H1 (cell line): ENCODE measurements at regions not wholly inside any gene's neighbourhood (a gene's known extent, or its start where the extent isn't known, plus 50 kb on each side); places are given as distances from the start of the nearest gene placed in this dataset.

Experiments used
- ATF2 ChIP-seq: IDR thresholded peaks from 2 replicates; pipeline ENCODE4 v1.6.1; 2012; ENCODE audit warnings: low read length, inconsistent platforms
- KDM5A ChIP-seq: fragments of 200-600 bp; IDR thresholded peaks from 2 replicates; pipeline ENCODE4 v1.7.1; 2012; ENCODE audit warnings: mild to moderate bottlenecking, low read length, inconsistent platforms, mixed read lengths
- MAX ChIP-seq: IDR thresholded peaks from 2 replicates; pipeline ENCODE4 v1.6.1; 2012; ENCODE audit warnings: inconsistent platforms
- PHF8 ChIP-seq: fragments of 200-600 bp; sonication (generic); conservative IDR thresholded peaks from 2 replicates; pipeline ENCODE4 v1.7.1; 2012; ENCODE audit warnings: low read depth, mild to moderate bottlenecking, inconsistent platforms, low read length, moderate library complexity
- RNF2 ChIP-seq: fragments of 200-900, 300-1000 bp; sonication (generic); IDR thresholded peaks from 2 replicates; pipeline ENCODE4 v1.7.1; 2016; ENCODE audit warnings: borderline replicate concordance, low read depth, mild to moderate bottlenecking, antibody characterized with exemption, low read length; ENCODE audit not compliant: poor library complexity, severe bottlenecking; ENCODE audit errors: missing control alignments
- SAP30 ChIP-seq: fragments of 300-600 bp; sonication (generic); IDR thresholded peaks from 2 replicates; pipeline ENCODE4 v1.7.1; 2012; ENCODE audit warnings: low read length, moderate library complexity, mild to moderate bottlenecking, inconsistent platforms; ENCODE audit not compliant: insufficient read depth, insufficient replicate concordance
- SP1 ChIP-seq: IDR thresholded peaks from 2 replicates; pipeline ENCODE4 v1.6.1; 2011; ENCODE audit warnings: low read depth, low read length
- SP4 ChIP-seq: IDR thresholded peaks from 2 replicates; pipeline ENCODE4 v1.6.1; 2012; ENCODE audit warnings: low read length, inconsistent platforms
- TAF7 ChIP-seq: optimal IDR thresholded peaks from 2 replicates; pipeline ENCODE3; 2011; ENCODE audit warnings: low read depth, mild to moderate bottlenecking, inconsistent platforms, low read length, moderate library complexity, borderline replicate concordance
- TF ChIP-seq, protein P1 (sequence below): fragments of 300-600 bp; sonication (generic); IDR thresholded peaks from 2 replicates; pipeline ENCODE4 v1.7.1; 2012; ENCODE audit warnings: low read length, moderate library complexity, mild to moderate bottlenecking, inconsistent platforms; ENCODE audit not compliant: insufficient replicate concordance

DNA sequence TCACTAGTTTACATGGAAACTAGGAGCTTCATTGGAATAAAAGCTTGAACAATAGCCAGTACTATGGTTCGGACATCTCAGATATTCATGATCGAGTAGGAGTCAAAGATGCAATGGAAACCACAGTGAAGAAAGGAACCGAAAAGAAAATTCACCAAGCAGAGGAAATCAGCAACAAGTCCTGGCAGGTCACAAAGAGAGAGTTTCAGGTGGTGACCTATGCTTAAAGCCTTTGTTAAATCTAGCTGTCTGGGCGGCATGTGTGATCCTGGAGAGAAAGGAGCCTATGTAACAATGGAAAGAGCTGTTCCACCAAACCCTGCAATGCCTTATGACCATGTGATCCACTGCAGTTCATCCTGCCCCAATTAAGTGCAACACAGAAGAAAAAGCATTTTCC lies 68.9 kb upstream of the POU2AF2 start (continued):
- TF ChIP-seq, protein P1, sequence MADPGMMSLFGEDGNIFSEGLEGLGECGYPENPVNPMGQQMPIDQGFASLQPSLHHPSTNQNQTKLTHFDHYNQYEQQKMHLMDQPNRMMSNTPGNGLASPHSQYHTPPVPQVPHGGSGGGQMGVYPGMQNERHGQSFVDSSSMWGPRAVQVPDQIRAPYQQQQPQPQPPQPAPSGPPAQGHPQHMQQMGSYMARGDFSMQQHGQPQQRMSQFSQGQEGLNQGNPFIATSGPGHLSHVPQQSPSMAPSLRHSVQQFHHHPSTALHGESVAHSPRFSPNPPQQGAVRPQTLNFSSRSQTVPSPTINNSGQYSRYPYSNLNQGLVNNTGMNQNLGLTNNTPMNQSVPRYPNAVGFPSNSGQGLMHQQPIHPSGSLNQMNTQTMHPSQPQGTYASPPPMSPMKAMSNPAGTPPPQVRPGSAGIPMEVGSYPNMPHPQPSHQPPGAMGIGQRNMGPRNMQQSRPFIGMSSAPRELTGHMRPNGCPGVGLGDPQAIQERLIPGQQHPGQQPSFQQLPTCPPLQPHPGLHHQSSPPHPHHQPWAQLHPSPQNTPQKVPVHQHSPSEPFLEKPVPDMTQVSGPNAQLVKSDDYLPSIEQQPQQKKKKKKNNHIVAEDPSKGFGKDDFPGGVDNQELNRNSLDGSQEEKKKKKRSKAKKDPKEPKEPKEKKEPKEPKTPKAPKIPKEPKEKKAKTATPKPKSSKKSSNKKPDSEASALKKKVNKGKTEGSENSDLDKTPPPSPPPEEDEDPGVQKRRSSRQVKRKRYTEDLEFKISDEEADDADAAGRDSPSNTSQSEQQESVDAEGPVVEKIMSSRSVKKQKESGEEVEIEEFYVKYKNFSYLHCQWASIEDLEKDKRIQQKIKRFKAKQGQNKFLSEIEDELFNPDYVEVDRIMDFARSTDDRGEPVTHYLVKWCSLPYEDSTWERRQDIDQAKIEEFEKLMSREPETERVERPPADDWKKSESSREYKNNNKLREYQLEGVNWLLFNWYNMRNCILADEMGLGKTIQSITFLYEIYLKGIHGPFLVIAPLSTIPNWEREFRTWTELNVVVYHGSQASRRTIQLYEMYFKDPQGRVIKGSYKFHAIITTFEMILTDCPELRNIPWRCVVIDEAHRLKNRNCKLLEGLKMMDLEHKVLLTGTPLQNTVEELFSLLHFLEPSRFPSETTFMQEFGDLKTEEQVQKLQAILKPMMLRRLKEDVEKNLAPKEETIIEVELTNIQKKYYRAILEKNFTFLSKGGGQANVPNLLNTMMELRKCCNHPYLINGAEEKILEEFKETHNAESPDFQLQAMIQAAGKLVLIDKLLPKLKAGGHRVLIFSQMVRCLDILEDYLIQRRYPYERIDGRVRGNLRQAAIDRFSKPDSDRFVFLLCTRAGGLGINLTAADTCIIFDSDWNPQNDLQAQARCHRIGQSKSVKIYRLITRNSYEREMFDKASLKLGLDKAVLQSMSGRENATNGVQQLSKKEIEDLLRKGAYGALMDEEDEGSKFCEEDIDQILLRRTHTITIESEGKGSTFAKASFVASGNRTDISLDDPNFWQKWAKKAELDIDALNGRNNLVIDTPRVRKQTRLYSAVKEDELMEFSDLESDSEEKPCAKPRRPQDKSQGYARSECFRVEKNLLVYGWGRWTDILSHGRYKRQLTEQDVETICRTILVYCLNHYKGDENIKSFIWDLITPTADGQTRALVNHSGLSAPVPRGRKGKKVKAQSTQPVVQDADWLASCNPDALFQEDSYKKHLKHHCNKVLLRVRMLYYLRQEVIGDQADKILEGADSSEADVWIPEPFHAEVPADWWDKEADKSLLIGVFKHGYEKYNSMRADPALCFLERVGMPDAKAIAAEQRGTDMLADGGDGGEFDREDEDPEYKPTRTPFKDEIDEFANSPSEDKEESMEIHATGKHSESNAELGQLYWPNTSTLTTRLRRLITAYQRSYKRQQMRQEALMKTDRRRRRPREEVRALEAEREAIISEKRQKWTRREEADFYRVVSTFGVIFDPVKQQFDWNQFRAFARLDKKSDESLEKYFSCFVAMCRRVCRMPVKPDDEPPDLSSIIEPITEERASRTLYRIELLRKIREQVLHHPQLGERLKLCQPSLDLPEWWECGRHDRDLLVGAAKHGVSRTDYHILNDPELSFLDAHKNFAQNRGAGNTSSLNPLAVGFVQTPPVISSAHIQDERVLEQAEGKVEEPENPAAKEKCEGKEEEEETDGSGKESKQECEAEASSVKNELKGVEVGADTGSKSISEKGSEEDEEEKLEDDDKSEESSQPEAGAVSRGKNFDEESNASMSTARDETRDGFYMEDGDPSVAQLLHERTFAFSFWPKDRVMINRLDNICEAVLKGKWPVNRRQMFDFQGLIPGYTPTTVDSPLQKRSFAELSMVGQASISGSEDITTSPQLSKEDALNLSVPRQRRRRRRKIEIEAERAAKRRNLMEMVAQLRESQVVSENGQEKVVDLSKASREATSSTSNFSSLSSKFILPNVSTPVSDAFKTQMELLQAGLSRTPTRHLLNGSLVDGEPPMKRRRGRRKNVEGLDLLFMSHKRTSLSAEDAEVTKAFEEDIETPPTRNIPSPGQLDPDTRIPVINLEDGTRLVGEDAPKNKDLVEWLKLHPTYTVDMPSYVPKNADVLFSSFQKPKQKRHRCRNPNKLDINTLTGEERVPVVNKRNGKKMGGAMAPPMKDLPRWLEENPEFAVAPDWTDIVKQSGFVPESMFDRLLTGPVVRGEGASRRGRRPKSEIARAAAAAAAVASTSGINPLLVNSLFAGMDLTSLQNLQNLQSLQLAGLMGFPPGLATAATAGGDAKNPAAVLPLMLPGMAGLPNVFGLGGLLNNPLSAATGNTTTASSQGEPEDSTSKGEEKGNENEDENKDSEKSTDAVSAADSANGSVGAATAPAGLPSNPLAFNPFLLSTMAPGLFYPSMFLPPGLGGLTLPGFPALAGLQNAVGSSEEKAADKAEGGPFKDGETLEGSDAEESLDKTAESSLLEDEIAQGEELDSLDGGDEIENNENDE, result no peak
- TF ChIP-seq KDM5A (no peak), SP1 (no peak), SP4 (no peak), TAF7 (no peak), MAX (no peak), ATF2 (no peak), RNF2 (no peak), SAP30 (no peak), PHF8 (no peak)
